Erythroblast (primary cell): ENCODE measurements at regions not wholly inside any gene's neighbourhood (a gene's known extent, or its start where the extent isn't known, plus 50 kb on each side); places are given as distances from the start of the nearest gene placed in this dataset.

Experiments used
- GATA1 ChIP-seq: IDR thresholded peaks from 2 replicates; pipeline ENCODE4 v1.6.1; 2011; ENCODE audit warnings: low read depth, mild to moderate bottlenecking, control low read depth, low read length, moderate library complexity
- POLR2A ChIP-seq: IDR thresholded peaks from 2 replicates; pipeline ENCODE4 v1.6.1; 2011; ENCODE audit warnings: mild to moderate bottlenecking, low read length

- TF ChIP-seq POLR2A (no peak), GATA1 (no peak)
These were observed 82.7 kb upstream of the TMEM45B start for GRCh38 chr11:129732941-129733340.
